ENCODE measurements at regions not wholly inside any gene's neighbourhood (a gene's known extent, or its start where the extent isn't known, plus 50 kb on each side); places are given as distances from the start of the nearest gene placed in this dataset.

DNA sequence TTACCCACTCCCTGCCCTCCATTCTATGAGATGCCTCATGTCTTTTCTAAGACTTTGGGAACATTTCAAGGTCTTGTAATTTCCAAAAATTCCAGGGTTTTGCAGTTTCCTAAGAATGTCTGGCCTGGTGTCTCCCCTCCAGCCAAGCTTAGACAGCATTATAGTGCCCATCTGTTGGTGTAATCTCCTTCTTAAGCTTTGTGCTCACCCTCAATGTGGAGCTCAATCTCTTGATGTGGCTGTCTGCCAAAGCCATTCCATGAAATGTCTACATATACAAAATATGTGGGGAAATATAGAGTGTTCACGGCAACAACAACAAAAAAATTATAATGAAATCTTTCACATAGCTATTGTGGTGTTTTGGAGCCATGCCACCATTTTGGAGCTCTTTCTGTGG lies 558.4 kb downstream of the PIK3C3 start:
- no peak for TF ChIP-seq PHF8 (IDR thresholded peaks at IDR 0.05; ENCODE audit: borderline replicate concordance, low read depth)
- TF ChIP-seq REST (IDR thresholded peaks at IDR 0.05), result no peak
- TF ChIP-seq, protein P1, sequence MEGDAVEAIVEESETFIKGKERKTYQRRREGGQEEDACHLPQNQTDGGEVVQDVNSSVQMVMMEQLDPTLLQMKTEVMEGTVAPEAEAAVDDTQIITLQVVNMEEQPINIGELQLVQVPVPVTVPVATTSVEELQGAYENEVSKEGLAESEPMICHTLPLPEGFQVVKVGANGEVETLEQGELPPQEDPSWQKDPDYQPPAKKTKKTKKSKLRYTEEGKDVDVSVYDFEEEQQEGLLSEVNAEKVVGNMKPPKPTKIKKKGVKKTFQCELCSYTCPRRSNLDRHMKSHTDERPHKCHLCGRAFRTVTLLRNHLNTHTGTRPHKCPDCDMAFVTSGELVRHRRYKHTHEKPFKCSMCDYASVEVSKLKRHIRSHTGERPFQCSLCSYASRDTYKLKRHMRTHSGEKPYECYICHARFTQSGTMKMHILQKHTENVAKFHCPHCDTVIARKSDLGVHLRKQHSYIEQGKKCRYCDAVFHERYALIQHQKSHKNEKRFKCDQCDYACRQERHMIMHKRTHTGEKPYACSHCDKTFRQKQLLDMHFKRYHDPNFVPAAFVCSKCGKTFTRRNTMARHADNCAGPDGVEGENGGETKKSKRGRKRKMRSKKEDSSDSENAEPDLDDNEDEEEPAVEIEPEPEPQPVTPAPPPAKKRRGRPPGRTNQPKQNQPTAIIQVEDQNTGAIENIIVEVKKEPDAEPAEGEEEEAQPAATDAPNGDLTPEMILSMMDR (IDR thresholded peaks at IDR 0.05), result no peak
- TF ChIP-seq CEBPB (IDR thresholded peaks at IDR 0.05), result no peak
- TF ChIP-seq POLR2A (IDR thresholded peaks at IDR 0.05; ENCODE audit: low read length), result no peak
- no peak for TF ChIP-seq TP53 (CRISPR knock-in tag; IDR thresholded peaks at IDR 0.05)
- no peak for TF ChIP-seq NFE2L2 (conservative IDR thresholded peaks at IDR 0.05; ENCODE audit: low read length)
- TF ChIP-seq, protein P2, sequence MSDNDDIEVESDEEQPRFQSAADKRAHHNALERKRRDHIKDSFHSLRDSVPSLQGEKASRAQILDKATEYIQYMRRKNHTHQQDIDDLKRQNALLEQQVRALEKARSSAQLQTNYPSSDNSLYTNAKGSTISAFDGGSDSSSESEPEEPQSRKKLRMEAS (IDR thresholded peaks at IDR 0.05), result no peak
- TF ChIP-seq CHD2 (IDR thresholded peaks at IDR 0.05; ENCODE audit: low read length, partially characterized antibody), result no peak
- TF ChIP-seq POLR2AphosphoS2 (conservative IDR thresholded peaks at IDR 0.05; ENCODE audit: low read length), result no peak
- no peak for TF ChIP-seq SMC3 (IDR thresholded peaks at IDR 0.05)
- TF ChIP-seq RCOR1 (IDR thresholded peaks at IDR 0.05; ENCODE audit: low read depth, low read length), result no peak
